Epithelial cell of proximal tubule (primary cell): ENCODE measurements at regions not wholly inside any gene's neighbourhood (a gene's known extent, or its start where the extent isn't known, plus 50 kb on each side); places are given as distances from the start of the nearest gene placed in this dataset.

ENCODE experiments used
- DNase-seq: peaks from one replicate; pipeline ENCODE4 v3.0.0-alpha.2; 2011; ENCODE audit warnings: low read depth
- H3K4me3 ChIP-seq: 2 replicates; pipeline ENCODE4 v1.5.1; 2011; ENCODE audit warnings: low read depth, mild to moderate bottlenecking, low read length
- TF ChIP-seq, protein P1 (sequence below): conservative IDR thresholded peaks from 2 replicates; pipeline ENCODE4 v1.5.1; 2012; ENCODE audit warnings: low read depth, mild to moderate bottlenecking, low read length

DNA sequence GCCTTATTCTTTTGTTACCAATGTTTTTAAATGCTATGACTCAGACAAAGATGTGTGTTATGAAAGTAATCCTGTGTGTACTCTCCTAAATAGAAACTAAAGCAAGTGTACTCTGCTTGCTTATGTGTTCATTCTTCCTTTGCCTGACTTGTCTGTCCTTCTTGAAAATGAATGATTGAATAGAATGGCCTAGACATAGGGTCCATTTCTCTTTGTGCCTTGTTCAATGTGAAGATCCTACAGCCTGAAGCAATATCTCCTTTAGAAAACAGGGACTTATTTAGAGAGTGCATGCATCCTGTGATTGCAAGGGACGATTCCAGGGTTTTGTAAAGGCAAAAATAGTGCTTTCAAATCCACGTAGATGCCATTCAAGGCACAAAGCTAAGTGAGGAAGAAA lies 343.6 kb upstream of the TACR3 start:
- TF ChIP-seq, protein P1, sequence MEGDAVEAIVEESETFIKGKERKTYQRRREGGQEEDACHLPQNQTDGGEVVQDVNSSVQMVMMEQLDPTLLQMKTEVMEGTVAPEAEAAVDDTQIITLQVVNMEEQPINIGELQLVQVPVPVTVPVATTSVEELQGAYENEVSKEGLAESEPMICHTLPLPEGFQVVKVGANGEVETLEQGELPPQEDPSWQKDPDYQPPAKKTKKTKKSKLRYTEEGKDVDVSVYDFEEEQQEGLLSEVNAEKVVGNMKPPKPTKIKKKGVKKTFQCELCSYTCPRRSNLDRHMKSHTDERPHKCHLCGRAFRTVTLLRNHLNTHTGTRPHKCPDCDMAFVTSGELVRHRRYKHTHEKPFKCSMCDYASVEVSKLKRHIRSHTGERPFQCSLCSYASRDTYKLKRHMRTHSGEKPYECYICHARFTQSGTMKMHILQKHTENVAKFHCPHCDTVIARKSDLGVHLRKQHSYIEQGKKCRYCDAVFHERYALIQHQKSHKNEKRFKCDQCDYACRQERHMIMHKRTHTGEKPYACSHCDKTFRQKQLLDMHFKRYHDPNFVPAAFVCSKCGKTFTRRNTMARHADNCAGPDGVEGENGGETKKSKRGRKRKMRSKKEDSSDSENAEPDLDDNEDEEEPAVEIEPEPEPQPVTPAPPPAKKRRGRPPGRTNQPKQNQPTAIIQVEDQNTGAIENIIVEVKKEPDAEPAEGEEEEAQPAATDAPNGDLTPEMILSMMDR = no peak
- H3K4me3 ChIP-seq = no peak overlapping the region
- no peak for DNase-seq

GRCh38 chr4:104044369-104044768 lies 324.6 kb upstream of the TACR3 start:
- TF ChIP-seq, protein P1 = no peak
- no peak for DNase-seq
- no peak overlapping the region for H3K4me3 ChIP-seq

DNA sequence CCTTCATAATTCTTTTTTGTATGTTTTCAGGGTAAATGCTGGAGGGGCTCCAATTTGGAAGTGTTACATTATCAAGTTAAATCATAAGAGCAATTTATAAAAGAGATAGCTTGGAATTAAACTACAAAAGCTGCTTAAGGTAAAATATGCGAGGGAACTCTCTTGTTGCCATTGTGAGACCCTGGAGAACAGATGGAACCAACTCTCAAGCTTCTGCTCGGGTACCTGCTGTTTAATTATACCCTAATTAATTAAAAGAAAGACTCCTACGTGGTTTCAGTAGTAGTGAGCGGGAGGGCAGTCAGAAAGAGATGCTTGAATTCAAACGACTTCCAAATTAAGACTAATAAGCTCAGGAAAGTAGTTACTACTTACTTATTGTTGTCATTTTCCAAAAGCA lies 313.1 kb upstream of the TACR3 start:
- DNase-seq = no peak
- no peak overlapping the region for H3K4me3 ChIP-seq
- TF ChIP-seq, protein P1 = no peak

DNA sequence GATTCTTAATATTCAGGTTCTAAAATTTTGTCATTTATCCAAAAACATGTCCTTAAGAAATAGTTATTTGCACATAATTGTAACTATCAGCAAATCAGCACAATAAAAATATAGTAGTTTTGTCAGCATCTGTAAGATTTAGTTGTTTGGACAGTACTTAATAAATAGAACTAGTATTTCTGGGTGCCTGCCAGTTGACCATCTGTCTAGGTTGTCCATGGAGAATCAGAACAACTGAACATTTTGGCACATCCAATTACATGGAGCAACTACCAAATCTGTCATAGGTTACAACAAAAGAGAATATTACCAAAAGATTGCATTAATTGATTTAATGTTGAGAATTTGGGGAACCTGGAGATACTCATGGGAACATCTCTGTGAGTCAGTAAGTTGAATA lies 305.5 kb upstream of the TACR3 start:
- TF ChIP-seq, protein P1 = no peak
- no peak overlapping the region for H3K4me3 ChIP-seq
- no peak for DNase-seq

DNA sequence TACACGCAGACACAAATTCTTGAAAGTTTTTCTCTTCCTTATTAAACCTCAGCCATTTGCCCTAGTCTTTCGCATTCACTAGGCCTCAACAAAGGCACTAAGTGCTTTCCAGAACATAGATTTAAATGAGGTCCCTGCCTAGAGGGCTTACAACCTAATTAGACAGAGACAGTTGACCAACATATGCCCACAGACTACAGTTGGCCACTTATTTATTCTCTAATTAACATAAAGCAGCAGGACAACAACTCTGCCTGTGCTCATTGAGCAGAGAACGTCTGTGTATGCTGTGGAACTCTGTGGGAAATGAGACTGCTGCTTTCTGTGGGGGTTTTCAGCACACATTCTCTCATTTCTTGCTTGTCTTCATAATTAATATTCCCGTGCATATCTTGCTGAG lies 303.0 kb upstream of the TACR3 start:
- TF ChIP-seq, protein P1 = no peak
- no peak overlapping the region for H3K4me3 ChIP-seq
- no peak for DNase-seq

DNA sequence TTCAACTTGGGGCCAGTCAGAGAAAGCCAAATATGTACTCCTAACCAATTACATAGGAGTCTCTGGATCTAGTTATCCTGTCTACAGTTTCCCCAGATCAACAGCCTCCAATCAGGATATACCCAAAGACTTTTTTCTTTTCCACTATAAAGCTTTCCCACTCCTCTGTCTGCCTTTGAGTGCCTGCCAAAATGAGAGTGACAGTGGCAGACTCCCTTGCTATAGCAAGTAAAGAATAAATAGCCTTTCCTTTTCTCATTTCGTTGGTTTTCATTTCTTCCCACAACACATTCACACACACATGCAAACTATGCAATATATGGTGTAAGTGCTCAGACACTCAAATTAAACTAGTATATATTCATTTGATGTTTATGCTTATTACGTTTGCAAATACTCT lies 302.4 kb upstream of the TACR3 start:
- TF ChIP-seq, protein P1 = no peak
- no peak overlapping the region for H3K4me3 ChIP-seq
- DNase-seq = no peak

DNA sequence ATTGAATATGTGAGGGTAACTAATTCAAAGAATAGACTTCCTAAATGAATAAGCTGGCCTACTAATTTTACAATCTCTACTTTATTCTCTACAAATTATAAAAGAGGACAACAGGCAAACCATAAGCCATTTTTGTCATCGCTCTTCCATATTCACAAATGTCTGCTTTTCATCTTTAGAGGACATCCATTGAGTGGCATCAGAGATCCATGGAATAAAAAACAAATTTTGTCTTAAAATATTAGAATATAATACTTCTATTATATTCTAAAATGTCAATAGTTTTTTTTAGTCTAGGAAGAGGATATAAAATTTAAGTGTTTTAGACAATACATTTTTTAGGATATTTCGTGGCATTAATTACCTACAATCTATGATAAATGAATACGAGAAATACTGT lies 300.9 kb upstream of the TACR3 start:
- no peak for DNase-seq
- H3K4me3 ChIP-seq = no peak overlapping the region
- TF ChIP-seq, protein P1 = no peak
